Ascending aorta (tissue), 2 donors: ENCODE measurements at regions not wholly inside any gene's neighbourhood (a gene's known extent, or its start where the extent isn't known, plus 50 kb on each side); places are given as distances from the start of the nearest gene placed in this dataset.

Experiments
- DNase-seq, 2 donors: peaks; one replicate each; pipeline ENCODE4 v3.0.0-alpha.2; 2019; ENCODE audit warnings: low spot score in 2 of 2
- H3K27ac ChIP-seq, 2 donors: fragments of 200-600 bp; sonication (generic); one replicate each; pipeline ENCODE4 v1.5.1; 2016 to 2017; ENCODE audit warnings: mild to moderate bottlenecking in 1 of 2
- H3K27me3 ChIP-seq: fragments of 200-600 bp; sonication (generic); one replicate; pipeline ENCODE4 v1.5.1; 2017
- H3K36me3 ChIP-seq, 2 donors: fragments of 200-600 bp; sonication (generic); one replicate each; pipeline ENCODE4 v1.5.1; 2016
- H3K4me1 ChIP-seq, 2 donors: fragments of 200-600 bp; sonication (generic); one replicate each; pipeline ENCODE4 v1.5.1; 2016 to 2017; ENCODE audit warnings: mild to moderate bottlenecking in 1 of 2
- H3K4me3 ChIP-seq, 2 donors: fragments of 200-600 bp; sonication (generic); one replicate each; pipeline ENCODE4 v1.5.1; 2016 to 2017; ENCODE audit warnings: mild to moderate bottlenecking in 1 of 2
- H3K9me3 ChIP-seq, 2 donors: fragments of 200-600 bp; sonication (generic); one replicate each; pipeline ENCODE4 v1.5.1; 2016
- intact Hi-C: fragments of 100-400 bp; cut with DNase I; formaldehyde crosslinking; loops from one replicate; pipeline ENCODE4 v1.15.1; 2023
- TF ChIP-seq, protein P1 (sequence below), 3 experiments: fragments of 200-600 bp in 2 of 3; fragments of 450-650 bp in 1 of 3; sonication (generic) in 2 of 3; IDR thresholded peaks; one replicate each; pipeline ENCODE4 v1.5.1; 2016 to 2019; ENCODE audit warnings: antibody characterized with exemption in 3 of 3, mild to moderate bottlenecking in 1 of 3, moderate library complexity in 1 of 3

- H3K9me3 ChIP-seq, result no peaks in the 10 kb centered on the region
- H3K4me3 ChIP-seq, result no peak overlapping the region
- intact Hi-C loops, result no loop called here
- no peak for DNase-seq
- H3K27me3 ChIP-seq, result no peaks in the 10 kb centered on the region
- H3K36me3 ChIP-seq, result no peaks in the 10 kb centered on the region
- TF ChIP-seq, protein P1, sequence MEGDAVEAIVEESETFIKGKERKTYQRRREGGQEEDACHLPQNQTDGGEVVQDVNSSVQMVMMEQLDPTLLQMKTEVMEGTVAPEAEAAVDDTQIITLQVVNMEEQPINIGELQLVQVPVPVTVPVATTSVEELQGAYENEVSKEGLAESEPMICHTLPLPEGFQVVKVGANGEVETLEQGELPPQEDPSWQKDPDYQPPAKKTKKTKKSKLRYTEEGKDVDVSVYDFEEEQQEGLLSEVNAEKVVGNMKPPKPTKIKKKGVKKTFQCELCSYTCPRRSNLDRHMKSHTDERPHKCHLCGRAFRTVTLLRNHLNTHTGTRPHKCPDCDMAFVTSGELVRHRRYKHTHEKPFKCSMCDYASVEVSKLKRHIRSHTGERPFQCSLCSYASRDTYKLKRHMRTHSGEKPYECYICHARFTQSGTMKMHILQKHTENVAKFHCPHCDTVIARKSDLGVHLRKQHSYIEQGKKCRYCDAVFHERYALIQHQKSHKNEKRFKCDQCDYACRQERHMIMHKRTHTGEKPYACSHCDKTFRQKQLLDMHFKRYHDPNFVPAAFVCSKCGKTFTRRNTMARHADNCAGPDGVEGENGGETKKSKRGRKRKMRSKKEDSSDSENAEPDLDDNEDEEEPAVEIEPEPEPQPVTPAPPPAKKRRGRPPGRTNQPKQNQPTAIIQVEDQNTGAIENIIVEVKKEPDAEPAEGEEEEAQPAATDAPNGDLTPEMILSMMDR (IDR thresholded peaks at IDR 0.05), result no peak
- H3K27ac ChIP-seq, result no peak overlapping the region
- no peaks in the 10 kb centered on the region for H3K4me1 ChIP-seq
These were observed 63.6 kb upstream of the STX16 start for GRCh38 chr20:58587467-58587866.

DNA sequence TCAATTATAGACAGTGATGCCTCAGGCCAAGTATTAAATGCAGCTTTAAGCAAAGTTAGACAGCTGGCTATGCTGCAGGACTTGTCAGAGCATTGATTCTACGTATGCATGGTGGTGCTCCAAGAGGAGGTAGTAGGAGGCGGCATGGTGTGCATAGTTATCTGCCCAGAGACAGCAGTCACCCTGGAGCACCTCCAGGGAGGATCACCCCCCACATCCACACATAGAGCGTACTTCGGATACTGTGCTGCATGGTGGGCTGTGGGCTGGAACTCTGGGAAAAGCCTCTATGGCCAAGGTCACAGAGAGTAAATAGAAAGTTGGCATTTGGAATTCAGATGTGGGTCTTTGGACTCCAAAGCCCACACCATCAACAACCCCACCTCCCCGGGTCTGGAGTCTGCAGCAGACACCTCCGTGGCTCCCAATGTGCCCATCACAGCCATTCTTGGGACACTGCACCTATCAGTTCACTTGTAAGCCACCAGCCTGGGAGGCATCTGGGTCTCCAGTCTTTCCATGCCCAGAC lies 64.5 kb upstream of the STX16 start:
- H3K36me3 ChIP-seq, result no peaks in the 10 kb centered on the region
- no peak overlapping the region for H3K27ac ChIP-seq
- H3K4me1 ChIP-seq, result no peaks in the 10 kb centered on the region
- H3K27me3 ChIP-seq, result no peaks in the 10 kb centered on the region
- DNase-seq, result no peak
- intact Hi-C loops, result no loop called here
- no peak overlapping the region for H3K4me3 ChIP-seq
- H3K9me3 ChIP-seq, result no peaks in the 10 kb centered on the region
- TF ChIP-seq, protein P1 (IDR thresholded peaks at IDR 0.05), result no peak

- Histone ChIP-seq H3K9me3 (no peaks in the 10 kb centered on the region), H3K4me3 (no peak overlapping the region), H3K27ac (no peak overlapping the region), H3K27me3 (no peaks in the 10 kb centered on the region), H3K4me1 (no peaks in the 10 kb centered on the region), H3K36me3 (no peaks in the 10 kb centered on the region)
- DNase-seq, result no peak
- TF ChIP-seq, protein P1 (IDR thresholded peaks at IDR 0.05), result no peak
- intact Hi-C loops, result no loop called here
These were observed 65.1 kb upstream of the STX16 start for GRCh38 chr20:58585753-58586540.

- TF ChIP-seq, protein P1 (IDR thresholded peaks at IDR 0.05), result no peak
- peak in 1 of 2 donors; percentile 13 for DNase-seq
- Histone ChIP-seq H3K9me3 (no peaks in the 10 kb centered on the region), H3K27me3 (no peaks in the 10 kb centered on the region), H3K36me3 (no peaks in the 10 kb centered on the region), H3K4me1 (no peaks in the 10 kb centered on the region), H3K4me3 (no peak overlapping the region), H3K27ac (no peak overlapping the region)
- intact Hi-C loops, result no loop called here
These were observed 66.0 kb upstream of the STX16 start for GRCh38 chr20:58584881-58585752.

DNA sequence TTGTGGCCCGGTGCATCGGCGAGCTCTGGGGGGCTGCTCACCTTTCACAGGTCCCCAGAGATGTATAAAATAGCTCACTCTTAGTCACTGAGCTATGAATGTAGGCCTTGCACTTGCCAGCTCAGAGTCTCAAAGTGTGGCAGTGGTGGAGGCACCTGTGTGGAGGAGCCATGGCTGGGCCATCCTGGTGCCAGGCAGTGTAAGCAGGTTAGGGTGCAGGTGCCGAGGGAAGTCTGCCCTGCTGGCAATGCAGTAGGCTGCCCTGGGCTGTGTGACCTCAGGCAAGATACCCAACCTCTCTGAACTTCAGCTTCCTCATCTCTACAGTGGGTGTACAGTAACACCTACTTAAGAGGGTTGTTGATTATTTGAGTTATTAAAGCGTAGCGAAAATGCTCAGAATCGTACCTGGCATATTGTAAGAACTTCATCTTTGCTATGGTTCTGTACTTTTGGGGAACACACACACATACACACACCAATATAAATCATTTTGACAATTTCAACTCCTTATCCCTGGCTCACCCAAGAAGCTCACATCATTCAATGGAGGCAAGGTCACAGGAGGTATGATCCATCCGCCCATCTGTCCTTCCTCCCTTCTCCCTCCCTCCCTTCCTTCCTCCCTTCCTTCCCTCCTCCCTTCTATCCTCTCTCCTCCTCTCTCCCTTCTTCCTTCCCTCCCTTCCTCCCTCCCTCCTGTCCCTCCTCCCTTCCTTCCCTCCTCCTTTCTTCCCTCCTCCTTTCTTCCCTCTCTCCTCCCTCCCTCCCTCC lies 66.8 kb upstream of the STX16 start:
- Histone ChIP-seq H3K36me3 (no peaks in the 10 kb centered on the region), H3K4me1 (no peaks in the 10 kb centered on the region), H3K4me3 (no peak overlapping the region), H3K27me3 (no peaks in the 10 kb centered on the region), H3K27ac (no peak overlapping the region), H3K9me3 (no peaks in the 10 kb centered on the region)
- TF ChIP-seq, protein P1 (IDR thresholded peaks at IDR 0.05), result no peak
- DNase-seq, result peak in 1 of 2 donors; percentile 44
- intact Hi-C loops, result no loop called here
